H1 (cell line): ENCODE measurements at regions not wholly inside any gene's neighbourhood (a gene's known extent, or its start where the extent isn't known, plus 50 kb on each side); places are given as distances from the start of the nearest gene placed in this dataset.

Experiments
- CTCF ChIA-PET: fragments of 300-600 bp; sonication (Branson Sonifier 250); formaldehyde crosslinking; loops from one replicate; lab custom pipeline; 2021; ENCODE audit not compliant: partially characterized antibody; lab: Charles Lee
- POLR2A ChIA-PET: fragments of 300-600 bp; sonication (Branson Sonifier 250); formaldehyde crosslinking; loops from one replicate; lab custom pipeline; 2021; ENCODE audit warnings: inconsistent platforms; ENCODE audit not compliant: partially characterized antibody; lab: Charles Lee
- DNase-seq, 2 experiments: peaks; one replicate each; pipeline versions ENCODE4 v3.0.0 to v3.0.0-alpha.2; 2010 to 2022; ENCODE audit warnings: low spot score in 2 of 2, low read depth in 1 of 2, mixed read lengths in 1 of 2
- FAIRE-seq: peaks from 2 replicates; lab custom pipeline; 2011; peaks lifted over from hg19 to GRCh38; lab: Jason Lieb, UNC
- H2AFZ ChIP-seq: 2 replicates; pipeline ENCODE4 v1.8.1; 2012; ENCODE audit warnings: low read length, inconsistent platforms
- H2AK5ac ChIP-seq: 2 replicates; pipeline ENCODE4 v1.6.1; 2013; ENCODE audit warnings: low read depth, low read length
- H2BK120ac ChIP-seq: replicated peaks from 2 replicates; pipeline ENCODE3; 2013; ENCODE audit warnings: low read depth, low read length, inconsistent platforms
- H2BK12ac ChIP-seq: 2 replicates; pipeline ENCODE4 v1.6.1; 2013; ENCODE audit warnings: low read depth, low read length
- H2BK15ac ChIP-seq: 2 replicates; pipeline ENCODE4 v1.6.1; 2013; ENCODE audit warnings: low read length
- H2BK20ac ChIP-seq: 2 replicates; pipeline ENCODE4 v1.6.1; 2013; ENCODE audit warnings: low read length
- H2BK5ac ChIP-seq: 2 replicates; pipeline ENCODE4 v1.6.1; 2013; ENCODE audit warnings: low read depth, low read length
- H3K14ac ChIP-seq: 2 replicates; pipeline ENCODE4 v1.6.1; 2013; ENCODE audit warnings: inconsistent platforms; ENCODE audit not compliant: insufficient read length
- H3K18ac ChIP-seq: 2 replicates; pipeline ENCODE4 v1.6.1; 2013; ENCODE audit warnings: low read length; ENCODE audit errors: extremely low read depth
- H3K23ac ChIP-seq: 2 replicates; pipeline ENCODE4 v1.6.1; 2013; ENCODE audit warnings: inconsistent platforms; ENCODE audit not compliant: insufficient read length
- H3K23me2 ChIP-seq: 2 replicates; pipeline ENCODE4 v1.6.1; 2013; ENCODE audit warnings: low read depth, low read length
- H3K27ac ChIP-seq: 2 replicates; pipeline ENCODE4 v1.6.1; 2011; ENCODE audit warnings: low read depth, low read length, inconsistent platforms
- H3K27me3 ChIP-seq, 4 experiments: replicated peaks in 1 of 4; 1 replicate in 1 of 4; 2 replicates in 3 of 4; pipeline versions ENCODE4 v1.6.1 to v1.8.1; 2011 to 2013; ENCODE audit warnings: low read length in 3 of 4, mild to moderate bottlenecking in 3 of 4, inconsistent platforms in 2 of 4, mixed read lengths in 2 of 4, moderate library complexity in 1 of 4; ENCODE audit not compliant: control insufficient read depth in 3 of 4, insufficient read depth in 3 of 4; ENCODE audit errors: extremely low read depth in 1 of 4
- H3K36me3 ChIP-seq, 4 experiments: 2 replicates each; pipeline versions ENCODE4 v1.6.1 to v1.8.1; 2011 to 2013; ENCODE audit warnings: mild to moderate bottlenecking in 4 of 4, low read length in 3 of 4, moderate library complexity in 2 of 4, control low read depth in 1 of 4, inconsistent platforms in 1 of 4; ENCODE audit not compliant: insufficient read depth in 4 of 4, control insufficient read depth in 2 of 4
- H3K4ac ChIP-seq: replicated peaks from 2 replicates; pipeline ENCODE3; 2013; ENCODE audit warnings: low read length, low read depth, mixed read lengths, inconsistent platforms; ENCODE audit not compliant: insufficient read length
- H3K4me1 ChIP-seq, 4 experiments: replicated peaks in 1 of 4; 1 replicate in 1 of 4; 2 replicates in 3 of 4; pipeline versions ENCODE4 v1.6.1 to v1.8.1; 2011 to 2013; ENCODE audit warnings: low read length in 3 of 4, inconsistent platforms in 2 of 4, mixed read lengths in 1 of 4; ENCODE audit not compliant: insufficient read depth in 4 of 4, control insufficient read depth in 3 of 4
- H3K4me2 ChIP-seq, 2 experiments: 2 replicates each; pipeline versions ENCODE4 v1.6.1 to v1.8.1; 2011 to 2013; ENCODE audit warnings: low read depth in 2 of 2, low read length in 2 of 2, control low read depth in 1 of 2, inconsistent platforms in 1 of 2, mild to moderate bottlenecking in 1 of 2; ENCODE audit not compliant: insufficient read depth in 1 of 2
- H3K4me3 ChIP-seq, 4 experiments: fragments of 200-600, 300-600 bp in 1 of 4; sonication (generic), shearing (Covaris generic), sonication (Bioruptor Twin) in 1 of 4; 2 replicates each; pipeline versions ENCODE4 v1.5.1 to v1.8.1; 2011 to 2016; ENCODE audit warnings: low read length in 4 of 4, low read depth in 3 of 4, control low read depth in 2 of 4, inconsistent platforms in 2 of 4, mild to moderate bottlenecking in 2 of 4, mixed read lengths in 1 of 4, moderate library complexity in 1 of 4; ENCODE audit not compliant: insufficient read depth in 2 of 4; ENCODE audit errors: extremely low read depth in 1 of 4
- H3K56ac ChIP-seq: replicated peaks from 2 replicates; pipeline ENCODE3; 2013; ENCODE audit warnings: low read depth, mild to moderate bottlenecking, mixed read lengths, low read length, inconsistent platforms; ENCODE audit not compliant: insufficient read length
- H3K79me1 ChIP-seq: 2 replicates; pipeline ENCODE4 v1.6.1; 2013; ENCODE audit warnings: low read depth, low read length, control low read depth
- H3K79me2 ChIP-seq, 2 experiments: 2 replicates each; pipeline versions ENCODE4 v1.6.1 to v1.8.1; 2012 to 2013; ENCODE audit warnings: low read length in 2 of 2, mild to moderate bottlenecking in 2 of 2, inconsistent platforms in 1 of 2; ENCODE audit not compliant: insufficient read depth in 2 of 2, control insufficient read depth in 1 of 2
- H3K9ac ChIP-seq, 4 experiments: replicated peaks in 1 of 4; 1 replicate in 1 of 4; 2 replicates in 3 of 4; pipeline versions ENCODE4 v1.6.1 to v1.8.1; 2011 to 2013; ENCODE audit warnings: low read depth in 3 of 4, low read length in 3 of 4, control low read depth in 2 of 4, mild to moderate bottlenecking in 2 of 4, moderate library complexity in 2 of 4, inconsistent platforms in 1 of 4; ENCODE audit errors: extremely low read depth in 1 of 4
- H3K9me3 ChIP-seq, 2 experiments: 2 replicates each; pipeline versions ENCODE4 v1.6.1 to v1.8.1; 2012 to 2013; ENCODE audit warnings: mild to moderate bottlenecking in 2 of 2, moderate library complexity in 2 of 2, control low read depth in 1 of 2, inconsistent platforms in 1 of 2, low read depth in 1 of 2, low read length in 1 of 2, mixed read lengths in 1 of 2; ENCODE audit not compliant: insufficient read depth in 2 of 2
- H4K20me1 ChIP-seq, 2 experiments: replicated peaks in 1 of 2; 2 replicates each; pipeline versions ENCODE3 to v1.8.1; 2011 to 2013; ENCODE audit warnings: inconsistent platforms in 2 of 2, low read length in 2 of 2, mild to moderate bottlenecking in 1 of 2; ENCODE audit not compliant: insufficient read depth in 2 of 2, control insufficient read depth in 1 of 2
- H4K5ac ChIP-seq: 2 replicates; pipeline ENCODE4 v1.6.1; 2013; ENCODE audit warnings: low read length, low read depth, mixed read lengths, inconsistent platforms; ENCODE audit not compliant: insufficient read length
- H4K8ac ChIP-seq: 2 replicates; pipeline ENCODE4 v1.8.0; 2013; ENCODE audit warnings: mild to moderate bottlenecking, moderate library complexity, low read length, inconsistent platforms; ENCODE audit not compliant: insufficient read depth; ENCODE audit errors: extremely low read depth
- H4K91ac ChIP-seq: replicated peaks from 2 replicates; pipeline ENCODE3; 2013; ENCODE audit warnings: low read length, mixed read lengths, inconsistent platforms; ENCODE audit not compliant: insufficient read length
- BRCA1 ChIP-seq: IDR thresholded peaks from 2 replicates; pipeline ENCODE4 v1.6.1; 2012; ENCODE audit warnings: low read depth, low read length, improper control_type of control experiment
- POLR2A ChIP-seq, 2 experiments: IDR thresholded peaks; 1 replicate in 1 of 2; 2 replicates in 1 of 2; pipeline ENCODE4 v1.6.1; 2011; ENCODE audit warnings: low read depth in 2 of 2, low read length in 2 of 2, mild to moderate bottlenecking in 2 of 2; ENCODE audit errors: control extremely low read depth in 1 of 2
- RAD21 ChIP-seq, 2 experiments: IDR thresholded peaks in 1 of 2; conservative IDR thresholded peaks in 1 of 2; 2 replicates each; pipeline ENCODE4 v1.6.1; 2011; ENCODE audit warnings: low read depth in 2 of 2, low read length in 2 of 2, improper control_type of control experiment in 1 of 2, inconsistent platforms in 1 of 2, mild to moderate bottlenecking in 1 of 2, moderate library complexity in 1 of 2
- SP4 ChIP-seq: IDR thresholded peaks from 2 replicates; pipeline ENCODE4 v1.6.1; 2012; ENCODE audit warnings: low read length, inconsistent platforms
- TAF1 ChIP-seq: IDR thresholded peaks from 2 replicates; pipeline ENCODE4 v1.6.1; 2011; ENCODE audit warnings: mild to moderate bottlenecking, low read depth, low read length
- TBP ChIP-seq: IDR thresholded peaks from 2 replicates; pipeline ENCODE4 v1.6.1; 2011; ENCODE audit warnings: low read depth, low read length, improper control_type of control experiment
- TEAD4 ChIP-seq: IDR thresholded peaks from 2 replicates; pipeline ENCODE4 v1.6.1; 2012; ENCODE audit warnings: low read depth, low read length, inconsistent platforms, mixed read lengths
- WGBS, 2 experiments: shearing (Covaris generic) in 1 of 2; methylation state at CpG; one replicate each; pipeline versions ENCODE4 v1.1.6 to v1.1.7; 2013 to 2015; ENCODE audit warnings: low lambda C conversion rate in 2 of 2, mixed read lengths in 2 of 2, inconsistent platforms in 1 of 2, low coverage in 1 of 2, missing lambda C conversion rate in 1 of 2; ENCODE audit not compliant: insufficient replicate concordance in 2 of 2, insufficient coverage in 1 of 2, insufficient read length in 1 of 2; ENCODE audit errors: extremely low coverage in 1 of 2, missing lambda C conversion rate in 1 of 2; 5-methylcytosine and 5-hydroxymethylcytosine counted together

GRCh38 chr7:133180717-133181116, 72.2 kb upstream of the EXOC4 start:
- no peak overlapping the region for H3K4ac ChIP-seq
- no peak overlapping the region for H2AK5ac ChIP-seq
- H3K23ac ChIP-seq, result no peak overlapping the region
- H2BK120ac ChIP-seq, result no peak overlapping the region
- H3K4me2 ChIP-seq, result no peak overlapping the region
- no peak overlapping the region for H3K18ac ChIP-seq
- H4K5ac ChIP-seq, result no peak overlapping the region
- no peak overlapping the region for H3K9ac ChIP-seq
- no peaks in the 10 kb centered on the region for H3K27me3 ChIP-seq
- H2BK20ac ChIP-seq, result no peak overlapping the region
- no peaks in the 10 kb centered on the region for H4K20me1 ChIP-seq
- CTCF ChIA-PET, result interaction anchor here (1.0 to 2.5 kb wide), 3 partner anchors 9 to 41 kb away, joined by 4 to 11 read pairs (median 4); no protein-coding TSS in a partner anchor
- no peak overlapping the region for H3K56ac ChIP-seq
- no peak overlapping the region for H2BK15ac ChIP-seq
- no peak overlapping the region for H2AFZ ChIP-seq
- H4K91ac ChIP-seq, result no peak overlapping the region
- no peak overlapping the region for H2BK12ac ChIP-seq
- no peaks in the 10 kb centered on the region for H3K36me3 ChIP-seq
- no peak for FAIRE-seq
- H3K4me3 ChIP-seq, result no peak overlapping the region
- no peak overlapping the region for H2BK5ac ChIP-seq
- H3K23me2 ChIP-seq, result no peaks in the 10 kb centered on the region
- peaks cover 0 to 6% of the 10 kb centered on the region in 2 experiments; a peak in 1 of 4 replicates for H3K9me3 ChIP-seq
- POLR2A ChIA-PET, result no interaction called here
- H3K79me1 ChIP-seq, result no peaks in the 10 kb centered on the region
- no peak overlapping the region for H4K8ac ChIP-seq
- H3K14ac ChIP-seq, result no peak overlapping the region
- H3K79me2 ChIP-seq, result no peaks in the 10 kb centered on the region
- no peak overlapping the region for H3K27ac ChIP-seq
- H3K4me1 ChIP-seq, result no peaks in the 10 kb centered on the region
- WGBS, 2 experiments, result 90% methylated on average over 4 of the region's 4 CpGs; no CpG with 5 or more reads in 1 of the 2 experiments
- TF ChIP-seq BRCA1 (no peak), RAD21 (IDR thresholded peaks at IDR 0.05 in 1 of 2, conservative IDR thresholded peaks at IDR 0.05 in 1 of 2; ENCODE audit: low read depth in 2 of 2, low read length in 2 of 2) (no peak), TEAD4 (no peak), SP4 (no peak), TBP (no peak), TAF1 (no peak), POLR2A (IDR thresholded peaks at IDR 0.05; ENCODE audit: control extremely low read depth in 1 of 2, low read depth in 2 of 2, low read length in 2 of 2) (no peak)
- no peak for DNase-seq
